Stomach smooth muscle (tissue), 2 donors: ENCODE measurements at regions not wholly inside any gene's neighbourhood (a gene's known extent, or its start where the extent isn't known, plus 50 kb on each side); places are given as distances from the start of the nearest gene placed in this dataset.
"Not testable (repeated sequence)": the region's sequence is repeated elsewhere in the genome, so short reads cannot be mapped to it uniquely, and the experiment has no call there.

ENCODE experiments used
- H3K27ac ChIP-seq: one replicate; pipeline ENCODE4 v1.7.0; 2013; ENCODE audit warnings: mild to moderate bottlenecking, low read length, inconsistent platforms
- H3K27me3 ChIP-seq, 2 donors: one replicate each; pipeline ENCODE4 v1.7.0; 2013; ENCODE audit warnings: low read length in 2 of 2; ENCODE audit not compliant: insufficient read depth in 2 of 2, control insufficient read depth in 1 of 2
- H3K36me3 ChIP-seq, 2 donors: one replicate each; pipeline ENCODE4 v1.7.0; 2013; ENCODE audit warnings: low read length in 2 of 2; ENCODE audit not compliant: control insufficient read depth in 2 of 2, insufficient read depth in 2 of 2
- H3K4me1 ChIP-seq: one replicate; pipeline ENCODE4 v1.7.0; 2013; ENCODE audit warnings: low read length; ENCODE audit not compliant: control insufficient read depth, insufficient read depth
- H3K4me3 ChIP-seq, 2 donors: one replicate each; pipeline ENCODE4 v1.7.0; 2013; ENCODE audit warnings: low read length in 2 of 2
- H3K9ac ChIP-seq, 2 donors: one replicate each; pipeline ENCODE4 v1.7.0; 2013; ENCODE audit warnings: low read length in 2 of 2, mild to moderate bottlenecking in 1 of 2
- H3K9me3 ChIP-seq, 2 donors: one replicate each; pipeline ENCODE4 v1.7.0; 2013; ENCODE audit warnings: low read length in 2 of 2; ENCODE audit not compliant: control insufficient read depth in 2 of 2
- donor health status: healthy.
- donor health status: Pancreatic carcinoma.

GRCh38 chr14:106578481-106578880, 1052.1 kb downstream of the TMEM121 start:
- Histone ChIP-seq H3K27me3 (peaks cover 0 to 2% of the 10 kb centered on the region in 2 donors), H3K27ac (no peak overlapping the region), H3K4me3 (no peak overlapping the region), H3K9me3 (no peaks in the 10 kb centered on the region), H3K36me3 (no peaks in the 10 kb centered on the region), H3K4me1 (no peaks in the 10 kb centered on the region), H3K9ac (no peak overlapping the region)

GRCh38 chr14:106579084-106579483, 1052.7 kb downstream of the TMEM121 start:
- Histone ChIP-seq H3K27ac (no peak overlapping the region), H3K36me3 (no peaks in the 10 kb centered on the region), H3K9me3 (no peaks in the 10 kb centered on the region), H3K9ac (no peak overlapping the region), H3K4me1 (no peaks in the 10 kb centered on the region), H3K27me3 (peaks cover 0 to 2% of the 10 kb centered on the region in 2 donors), H3K4me3 (no peak overlapping the region)

GRCh38 chr14:106585692-106586091, 1059.3 kb downstream of the TMEM121 start:
- Histone ChIP-seq H3K9ac (no peak overlapping the region), H3K36me3 (no peaks in the 10 kb centered on the region), H3K9me3 (no peaks in the 10 kb centered on the region), H3K27me3 (peaks cover 0 to 2% of the 10 kb centered on the region in 2 donors), H3K27ac (no peak overlapping the region), H3K4me3 (no peak overlapping the region), H3K4me1 (no peaks in the 10 kb centered on the region)

GRCh38 chr14:106586098-106586704, 1059.8 kb downstream of the TMEM121 start:
- Histone ChIP-seq H3K4me1 (no peaks in the 10 kb centered on the region), H3K4me3 (no peak overlapping the region), H3K9ac (no peak overlapping the region), H3K9me3 (no peaks in the 10 kb centered on the region), H3K27ac (no peak overlapping the region), H3K36me3 (no peaks in the 10 kb centered on the region), H3K27me3 (peaks cover 0 to 2% of the 10 kb centered on the region in 2 donors)

GRCh38 chr14:106591539-106591938, 1065.2 kb downstream of the TMEM121 start:
- H3K36me3 ChIP-seq, H3K9me3 ChIP-seq, H3K4me1 ChIP-seq, H3K27me3 ChIP-seq, H3K27ac ChIP-seq, H3K4me3 ChIP-seq, H3K9ac ChIP-seq: not testable (repeated sequence)

GRCh38 chr14:106592115-106592852, 1065.9 kb downstream of the TMEM121 start:
- H3K27ac ChIP-seq, H3K4me1 ChIP-seq, H3K36me3 ChIP-seq, H3K27me3 ChIP-seq, H3K4me3 ChIP-seq, H3K9ac ChIP-seq, H3K9me3 ChIP-seq: not testable (repeated sequence)

GRCh38 chr14:106599209-106599608, 1072.8 kb downstream of the TMEM121 start:
- Histone ChIP-seq H3K9ac (no peak overlapping the region), H3K9me3 (no peaks in the 10 kb centered on the region), H3K36me3 (no peaks in the 10 kb centered on the region), H3K4me1 (no peaks in the 10 kb centered on the region), H3K4me3 (no peak overlapping the region), H3K27ac (no peak overlapping the region), H3K27me3 (peaks cover 2 to 8% of the 10 kb centered on the region in 2 donors)

GRCh38 chr14:106605548-106606448, 1079.4 kb downstream of the TMEM121 start:
- no peak overlapping the region for H3K4me3 ChIP-seq
- no peak overlapping the region for H3K9ac ChIP-seq
- peaks cover 0 to 4% of the 10 kb centered on the region in 2 donors for H3K9me3 ChIP-seq
- H3K27me3 ChIP-seq: peaks cover 6 to 11% of the 10 kb centered on the region in 2 donors
- no peaks in the 10 kb centered on the region for H3K4me1 ChIP-seq
- H3K36me3 ChIP-seq: no peaks in the 10 kb centered on the region
- no peak overlapping the region for H3K27ac ChIP-seq

- H3K4me1 ChIP-seq: no peaks in the 10 kb centered on the region
- H3K9me3 ChIP-seq: peaks cover 0 to 4% of the 10 kb centered on the region in 2 donors
- H3K9ac ChIP-seq: no peak overlapping the region
- no peak overlapping the region for H3K4me3 ChIP-seq
- H3K27ac ChIP-seq: no peak overlapping the region
- H3K36me3 ChIP-seq: no peaks in the 10 kb centered on the region
- H3K27me3 ChIP-seq: peaks cover 3 to 11% of the 10 kb centered on the region in 2 donors
These were observed 1080.6 kb downstream of the TMEM121 start for GRCh38 chr14:106606936-106607335.

- H3K4me1 ChIP-seq: no peaks in the 10 kb centered on the region
- peaks cover 3 to 5% of the 10 kb centered on the region in 2 donors for H3K27me3 ChIP-seq
- no peak overlapping the region for H3K27ac ChIP-seq
- H3K4me3 ChIP-seq: no peak overlapping the region
- no peak overlapping the region for H3K9ac ChIP-seq
- H3K36me3 ChIP-seq: no peaks in the 10 kb centered on the region
- H3K9me3 ChIP-seq: peaks cover 0 to 4% of the 10 kb centered on the region in 2 donors
These were observed 1084.3 kb downstream of the TMEM121 start for GRCh38 chr14:106610691-106611090.
